ENCODE measurements at regions not wholly inside any gene's neighbourhood (a gene's known extent, or its start where the extent isn't known, plus 50 kb on each side); places are given as distances from the start of the nearest gene placed in this dataset.

DNA sequence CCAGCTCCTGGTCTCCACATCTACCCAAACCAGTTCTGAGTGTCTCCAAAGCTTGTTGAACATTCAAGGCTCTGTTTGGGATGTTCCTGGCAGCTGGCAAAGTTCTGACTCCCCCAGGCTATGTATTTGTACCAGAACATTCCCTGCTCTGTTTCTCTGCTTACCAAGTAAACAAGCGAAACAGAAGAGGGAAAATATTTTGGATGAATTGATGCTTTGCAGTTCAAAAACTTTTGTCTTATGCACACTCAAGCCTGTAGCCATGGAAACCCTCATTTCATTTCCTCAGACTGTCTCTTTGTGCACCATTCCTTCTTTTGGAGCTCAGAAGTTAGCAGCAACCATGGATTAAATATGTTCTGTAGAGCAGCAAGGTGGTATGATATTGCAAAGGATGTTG, 145.8 kb downstream of the ACTL7B start:
- DNase-seq = no peak

DNA sequence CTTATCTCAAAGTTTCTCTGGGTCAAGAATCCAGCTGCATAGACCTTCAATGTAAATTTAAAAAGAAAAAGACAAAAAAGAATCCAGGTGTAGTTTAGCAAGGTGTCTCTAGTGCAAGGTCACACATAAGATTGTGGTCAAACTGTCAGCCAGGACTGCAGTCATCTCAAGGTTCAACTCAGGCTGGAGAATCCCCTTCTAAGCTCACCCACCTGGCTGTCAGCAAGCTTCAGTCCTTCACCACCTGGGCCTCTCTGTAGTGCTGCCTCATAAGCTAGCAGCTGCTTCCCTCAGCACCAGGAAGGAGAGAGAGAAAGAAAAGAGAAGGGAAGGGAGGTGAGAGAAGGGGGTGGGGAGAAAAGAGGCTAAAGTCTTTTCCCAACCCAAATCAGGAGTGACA, 146.7 kb downstream of the ACTL7B start:
- DNase-seq = no peak

DNA sequence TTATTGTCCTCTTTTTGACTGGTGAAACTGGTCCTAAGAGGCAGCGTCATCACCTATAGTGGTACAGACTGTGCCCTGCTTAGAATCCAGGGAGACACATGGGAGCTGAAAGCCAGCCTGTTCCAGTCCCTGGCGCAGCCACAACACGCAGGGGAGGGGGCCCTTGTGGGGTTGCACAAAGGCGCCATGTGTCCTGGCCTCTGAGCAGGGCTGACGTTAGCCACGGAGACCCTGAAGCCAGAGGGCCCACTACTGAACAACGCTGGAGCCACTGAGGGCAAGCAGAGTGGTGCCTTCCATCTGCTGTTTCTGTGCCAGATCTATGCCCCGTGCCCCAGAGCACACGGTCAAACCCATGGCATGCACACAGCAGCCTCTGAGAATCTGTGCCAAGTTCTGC, 147.3 kb downstream of the ACTL7B start:
- no peak for DNase-seq

DNA sequence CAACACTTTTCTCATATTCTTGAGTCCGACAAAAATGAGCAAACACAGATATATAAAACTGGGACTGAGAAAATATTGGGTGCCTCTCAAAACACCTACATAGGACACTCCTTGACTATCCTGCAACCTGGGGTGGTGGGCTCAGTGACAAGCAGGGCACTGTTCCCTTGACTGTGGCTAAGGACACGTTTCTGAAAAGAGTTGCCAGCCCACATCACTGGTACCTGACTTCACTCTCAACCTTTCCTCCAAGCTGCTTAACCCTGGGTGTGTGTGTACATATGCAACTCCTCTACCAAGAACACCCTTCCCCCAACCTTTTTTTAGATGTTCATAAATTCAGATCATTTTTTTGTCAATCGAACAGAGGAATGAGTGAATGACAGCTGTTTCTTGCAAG, 148.7 kb downstream of the ACTL7B start:
- no peak for DNase-seq

DNA sequence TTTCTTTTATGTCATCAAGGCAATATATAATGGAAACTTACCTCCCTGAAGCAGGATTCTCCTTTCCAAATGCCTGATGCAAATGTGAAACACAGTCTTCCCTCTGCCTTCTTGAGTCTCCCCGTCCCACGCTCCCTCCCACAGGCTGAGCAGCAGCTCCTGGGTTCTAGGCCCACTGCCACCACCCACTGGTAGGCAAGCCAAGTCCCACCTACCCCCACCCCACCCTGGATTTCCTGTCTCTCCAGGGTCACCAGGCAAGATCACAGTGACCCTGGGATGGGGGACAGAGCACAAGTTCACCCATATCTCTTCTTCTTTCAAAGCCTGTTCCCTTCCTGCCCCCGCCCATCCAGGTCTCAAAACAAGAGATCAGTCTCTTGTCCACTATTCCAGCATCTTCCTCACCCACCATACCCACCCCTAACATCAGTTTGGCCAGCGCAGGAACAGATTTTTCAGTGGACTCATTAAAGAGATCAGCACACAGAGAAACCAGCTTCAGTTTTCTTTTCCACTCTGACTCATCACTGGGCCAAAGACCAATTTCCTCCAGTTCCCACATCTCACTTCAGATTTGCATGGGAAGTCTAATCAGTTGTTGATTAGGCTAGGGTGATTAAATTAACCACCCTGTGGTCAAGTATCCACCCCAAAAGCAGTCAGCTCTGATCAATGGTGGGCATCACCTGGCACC, 151.5 kb downstream of the ACTL7B start:
- no peak for DNase-seq

DNA sequence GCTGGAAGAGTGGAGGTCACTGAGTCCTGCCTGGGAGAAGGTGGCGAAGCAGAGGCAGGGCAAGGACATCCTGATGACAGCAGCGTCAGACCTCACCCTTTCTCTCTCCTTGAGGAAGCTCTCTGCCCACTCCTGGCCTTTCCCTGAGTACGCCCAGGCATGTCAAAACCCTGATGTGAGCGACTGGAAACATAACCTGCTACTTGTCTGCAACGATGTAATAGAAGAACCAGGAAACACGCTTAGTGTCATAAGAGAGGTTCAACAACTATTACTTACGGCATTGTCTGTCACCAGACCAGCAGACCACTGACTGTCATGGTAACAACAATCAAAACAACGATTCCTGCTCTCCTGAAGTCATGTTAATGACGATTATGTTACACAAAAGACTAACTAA, 152.4 kb downstream of the ACTL7B start:
- no peak for DNase-seq

DNA sequence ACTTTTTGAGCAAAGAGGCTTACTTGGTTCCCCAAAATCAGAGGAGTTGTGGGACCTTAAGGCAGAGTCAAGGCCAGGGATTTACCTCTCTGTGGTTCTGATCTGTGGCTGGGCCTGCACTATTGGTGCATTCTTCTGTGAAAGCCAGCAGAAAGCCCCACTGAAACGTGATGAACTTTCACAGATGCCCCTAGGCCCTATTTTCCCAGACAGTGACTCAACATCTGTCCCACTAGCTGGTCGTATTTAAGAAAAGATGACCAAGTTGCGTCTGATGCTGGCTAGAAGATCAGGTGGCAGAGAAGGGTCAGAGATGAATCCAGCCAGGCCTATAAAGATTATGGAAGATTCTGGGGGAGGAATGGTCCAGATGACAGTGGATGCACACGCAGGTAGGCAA, 153.1 kb downstream of the ACTL7B start:
- DNase-seq = no peak

DNA sequence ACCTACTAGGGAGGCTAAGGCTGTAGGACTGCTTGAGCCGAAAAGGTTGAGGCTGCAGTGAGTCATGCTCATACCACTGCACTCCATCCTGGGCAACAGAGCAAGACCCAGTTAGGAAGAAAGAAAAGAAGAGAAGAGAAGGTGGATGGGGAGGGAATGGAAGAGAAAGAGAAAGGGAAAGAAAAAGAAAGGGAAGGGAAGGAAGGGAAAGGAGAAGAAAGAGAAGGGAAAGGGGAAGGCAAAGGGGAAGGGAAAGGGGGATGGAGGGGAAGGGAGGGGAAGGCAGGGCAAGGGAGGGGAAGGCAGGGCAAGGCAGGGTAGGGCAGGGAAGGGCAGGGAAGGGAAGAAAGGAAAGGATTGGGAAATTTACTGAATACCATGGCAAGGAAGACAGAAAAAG, 157.0 kb downstream of the ACTL7B start:
- no peak for DNase-seq

DNA sequence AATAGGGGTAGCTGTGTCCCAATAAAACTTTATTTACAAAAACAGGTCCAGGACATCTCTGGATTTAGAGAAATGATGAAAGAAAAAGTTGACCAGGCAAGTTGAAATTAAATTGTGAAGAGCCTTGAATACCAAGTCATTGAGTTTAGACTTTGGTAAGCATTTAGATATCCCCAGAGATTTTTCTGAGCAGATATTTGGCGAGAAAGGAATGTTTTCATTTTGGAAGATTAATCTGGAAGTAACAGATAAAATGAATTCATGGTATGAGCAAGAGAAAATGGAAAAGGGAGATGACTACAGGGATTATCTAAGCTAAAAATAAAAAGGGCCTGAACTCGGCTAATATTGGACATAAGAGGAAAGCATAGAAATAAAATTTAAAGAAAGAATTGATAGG, 157.6 kb downstream of the ACTL7B start:
- DNase-seq = no peak

DNA sequence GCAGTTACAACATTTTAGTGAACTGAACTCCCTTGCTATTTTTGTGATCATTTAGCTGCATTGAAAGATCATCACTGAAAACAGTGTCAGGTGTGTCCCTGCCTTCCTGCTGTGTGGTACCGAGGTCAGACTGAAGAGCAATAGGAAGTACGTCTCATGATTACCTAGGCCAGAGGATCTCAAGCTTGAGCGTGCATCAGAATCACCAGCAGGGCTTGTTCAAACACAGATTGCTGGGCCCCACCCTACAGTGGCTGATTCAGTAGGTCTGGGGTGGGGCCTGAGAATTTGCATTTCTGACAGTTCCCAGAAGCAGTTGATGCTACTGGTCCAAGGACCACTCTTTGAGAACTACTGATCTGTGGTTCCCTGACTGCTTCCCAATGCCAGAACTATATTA, 159.6 kb downstream of the ACTL7B start:
- no peak for DNase-seq

DNA sequence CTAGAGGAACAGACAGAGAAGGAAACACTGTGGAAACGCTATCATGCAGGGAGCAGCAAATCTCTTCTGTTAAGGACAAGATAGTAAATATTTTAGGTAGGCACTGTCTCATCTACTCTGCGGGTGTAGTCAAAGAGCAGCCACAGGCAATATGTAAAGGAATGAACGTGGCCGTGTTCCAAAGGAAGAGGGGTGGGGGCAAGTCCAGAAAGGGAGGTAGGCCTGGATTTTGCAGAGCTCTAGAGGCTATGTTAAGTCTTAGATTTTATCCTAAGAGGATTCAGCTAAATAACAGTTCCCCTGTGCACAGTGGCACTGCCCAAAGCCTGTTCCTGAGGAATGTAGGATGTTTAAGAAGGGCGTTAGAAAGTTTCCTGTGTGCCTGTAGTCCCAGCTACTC, 161.6 kb downstream of the ACTL7B start:
- no peak for DNase-seq

DNA sequence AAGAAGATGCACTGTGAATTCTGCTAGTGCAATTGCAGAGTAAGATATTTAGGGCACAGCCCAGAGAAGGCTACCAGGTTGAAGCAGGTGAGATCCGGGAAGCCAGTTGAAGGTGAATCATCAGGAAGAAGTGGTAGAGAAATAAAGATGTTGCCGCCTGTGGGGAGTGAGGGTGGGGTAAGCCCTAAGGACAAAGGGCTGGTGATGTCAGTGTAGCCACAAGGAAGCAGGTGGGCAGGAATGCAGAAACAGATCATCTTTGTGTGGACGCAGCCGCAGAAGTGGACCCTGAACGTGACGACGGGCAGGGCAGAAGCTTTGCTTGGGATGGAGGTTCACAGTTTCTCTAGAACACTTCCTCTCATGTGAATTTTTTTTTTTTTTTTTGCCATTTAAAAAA, 164.2 kb downstream of the ACTL7B start:
- DNase-seq = no peak

DNA sequence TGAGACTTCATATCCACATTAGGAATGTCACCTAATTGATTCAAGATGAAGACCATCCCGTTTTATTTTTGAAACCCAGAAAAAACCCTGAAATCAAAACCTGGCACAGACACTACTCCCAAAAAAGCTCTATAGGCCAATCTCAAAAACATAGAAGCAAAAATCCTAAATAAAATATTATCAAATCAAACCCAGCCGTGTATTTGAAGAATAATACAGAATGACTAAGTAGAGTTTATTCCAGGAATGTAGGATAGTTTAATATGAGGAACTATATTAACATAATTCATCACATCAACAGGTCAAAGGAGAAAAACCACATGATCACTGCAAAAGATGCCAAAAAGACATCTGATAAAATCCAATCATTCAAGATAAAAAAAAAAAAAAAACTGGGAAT, 167.1 kb downstream of the ACTL7B start:
- DNase-seq = no peak

DNA sequence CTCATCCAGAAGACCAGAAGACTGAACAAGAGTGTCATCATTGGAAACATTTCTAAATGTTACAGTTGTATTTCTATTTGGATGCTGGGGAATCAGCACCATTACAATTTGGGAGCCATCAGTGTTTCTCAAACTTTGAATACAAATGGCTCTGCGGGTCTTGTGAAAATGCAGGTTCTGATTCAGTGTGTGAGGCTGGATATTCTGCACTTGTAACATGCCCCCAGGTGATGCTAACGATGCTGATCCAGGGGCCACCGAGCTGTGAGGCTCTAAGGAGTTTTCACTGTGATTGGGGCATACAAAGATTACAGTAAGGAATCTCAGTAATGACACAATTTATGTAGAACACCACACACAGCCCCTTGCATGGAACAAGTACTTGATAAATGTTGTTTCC, 167.7 kb downstream of the ACTL7B start:
- DNase-seq = no peak

DNA sequence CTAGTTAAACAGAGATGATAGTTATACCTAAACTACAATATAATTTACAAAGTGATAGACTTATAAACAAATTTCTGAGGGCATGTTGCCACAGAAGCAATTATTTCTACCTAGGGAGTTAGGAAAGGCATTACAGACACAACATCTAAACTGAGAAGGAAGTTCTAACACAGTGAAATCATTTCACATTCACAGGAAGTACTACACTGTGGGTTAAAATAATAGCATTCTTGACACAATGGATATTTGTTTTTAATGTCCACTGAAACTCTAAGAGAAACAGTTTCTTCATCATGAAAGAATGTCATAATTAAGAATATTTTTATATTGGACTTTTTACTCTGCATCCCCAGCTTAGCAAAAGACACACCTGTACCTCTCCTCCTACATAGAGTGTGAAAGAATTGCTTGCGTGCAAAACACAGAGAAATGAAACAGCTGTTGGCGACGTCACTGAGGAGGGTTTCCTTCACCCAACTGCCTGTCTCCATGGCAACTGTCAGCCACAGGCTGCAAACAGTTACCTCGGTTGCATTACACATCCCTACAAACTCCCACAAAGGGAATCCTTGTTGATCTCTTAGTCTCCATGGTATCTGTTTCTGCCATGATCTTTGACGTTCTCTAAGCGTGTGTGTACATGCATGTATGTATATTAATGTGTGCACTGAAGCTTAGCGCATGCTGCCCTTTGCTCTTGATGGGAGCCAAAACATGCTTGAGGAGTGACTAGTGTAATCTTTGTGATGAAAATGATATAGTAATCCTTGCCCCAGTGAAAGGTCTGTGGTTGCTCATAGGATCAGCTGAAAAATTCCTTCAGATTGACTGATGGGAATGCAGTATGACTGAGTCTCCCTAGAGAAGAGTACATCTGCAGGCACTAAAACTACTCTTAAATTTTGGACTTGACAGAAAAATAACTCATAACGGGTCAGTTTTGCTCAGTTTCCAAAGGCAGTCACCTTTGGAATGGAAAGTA, 168.5 kb downstream of the ACTL7B start:
- no peak for DNase-seq

DNA sequence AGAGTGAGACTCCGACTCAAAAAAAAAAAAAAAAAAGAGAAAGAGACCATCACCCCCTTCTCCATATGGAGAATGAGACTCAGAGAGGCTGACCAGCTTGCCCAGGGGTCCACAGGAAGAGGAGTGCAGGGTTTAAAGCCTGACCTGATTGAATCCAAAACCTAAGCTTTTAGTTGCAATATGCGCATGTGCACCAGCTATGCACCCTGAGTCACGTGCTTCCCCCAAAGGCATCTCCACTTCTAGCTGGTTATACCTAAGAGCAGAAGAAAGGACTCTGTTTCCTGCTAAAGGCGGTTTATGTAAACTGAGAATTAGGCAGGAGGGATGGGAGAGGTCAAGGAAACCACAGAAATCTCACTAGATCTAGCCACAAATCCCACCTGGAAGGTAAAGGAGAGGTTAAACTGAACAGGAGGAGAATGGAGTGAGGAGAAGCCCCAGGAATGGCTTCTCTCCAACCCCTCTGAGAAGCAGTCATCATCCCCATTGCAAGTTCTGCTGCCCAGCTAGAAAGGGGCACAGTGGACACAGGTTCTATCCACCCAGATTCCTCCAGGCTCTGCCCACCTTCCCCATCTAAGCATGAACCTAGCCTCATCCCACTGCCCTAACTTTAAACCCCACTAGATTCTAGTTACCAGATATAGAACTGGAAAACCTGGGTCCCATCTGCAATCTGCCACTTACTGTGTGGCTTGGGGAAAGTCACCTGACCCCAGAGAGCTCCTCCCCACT, 171.3 kb downstream of the ACTL7B start:
- no peak for DNase-seq

DNA sequence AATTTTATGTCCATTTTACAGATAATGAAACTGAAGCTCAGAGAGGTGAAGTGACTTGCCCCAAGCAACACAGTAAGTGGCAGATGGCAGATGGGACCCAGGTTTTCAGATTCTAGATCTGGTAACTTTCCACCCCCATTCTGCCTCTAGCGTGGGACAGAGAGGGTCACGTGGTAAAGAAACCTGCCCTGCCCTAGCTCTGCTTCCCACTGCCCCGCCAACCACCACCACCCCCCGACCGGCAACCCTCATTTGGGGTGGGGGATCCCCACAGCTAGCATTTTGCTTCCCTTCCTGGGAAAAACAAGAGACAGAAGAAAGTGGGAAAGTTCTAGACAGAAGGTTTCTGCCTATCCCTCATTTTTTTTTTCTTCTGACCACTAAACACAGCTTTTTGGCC, 172.5 kb downstream of the ACTL7B start:
- no peak for DNase-seq

DNA sequence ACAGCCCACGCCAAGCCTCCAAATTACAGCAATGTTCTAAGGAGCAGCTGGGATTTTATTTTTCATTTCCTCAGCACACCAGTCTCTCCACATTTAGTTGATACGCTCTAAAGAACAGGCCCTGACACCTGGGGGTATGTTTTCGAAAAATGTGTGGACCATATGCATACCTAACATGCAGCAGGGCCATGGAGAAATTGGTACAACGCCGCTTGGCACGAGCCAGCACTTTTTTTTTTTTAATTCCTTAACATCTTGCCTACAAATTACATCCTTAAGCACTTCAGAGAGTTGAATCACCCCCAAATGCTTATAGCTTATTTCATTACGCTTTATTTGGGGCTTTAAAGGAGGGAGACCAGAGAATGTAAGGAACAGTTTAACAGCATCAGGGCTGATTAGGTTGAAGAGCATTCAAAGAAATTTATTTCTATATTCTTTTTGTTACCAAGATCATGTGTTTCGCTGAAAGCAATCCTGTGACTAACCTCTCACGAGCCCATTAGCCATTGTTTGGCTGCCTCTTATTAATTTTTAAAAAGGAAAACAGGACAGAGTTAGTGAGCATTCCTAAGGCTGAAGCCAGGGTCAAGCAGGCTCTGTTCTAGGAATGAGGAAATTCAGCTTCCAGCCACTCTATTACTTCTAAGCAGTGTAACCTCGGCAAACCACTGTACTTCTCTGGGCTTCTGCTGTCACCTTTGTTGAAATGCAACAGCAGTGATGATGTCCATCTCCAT, 173.8 kb downstream of the ACTL7B start:
- DNase-seq = no peak

DNA sequence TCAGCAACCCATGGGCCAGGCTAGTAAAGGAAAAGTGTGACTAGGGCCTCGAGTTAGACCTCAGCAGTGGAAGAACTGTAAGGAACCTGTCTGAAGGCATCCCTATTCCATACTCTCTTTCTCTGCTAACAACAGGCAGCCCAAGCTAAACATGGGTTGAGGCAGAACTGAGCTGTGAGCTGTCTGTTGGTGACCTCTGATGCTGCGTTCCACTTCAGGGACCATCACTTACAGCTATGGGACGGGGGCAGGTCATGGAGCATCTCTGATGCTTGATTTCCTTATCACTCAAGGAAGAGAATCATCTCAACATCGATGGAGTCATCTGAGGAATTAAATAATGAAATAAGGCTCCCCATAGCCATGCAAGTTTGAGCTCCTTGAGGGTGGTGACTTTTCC, 174.8 kb downstream of the ACTL7B start:
- DNase-seq = no peak

DNA sequence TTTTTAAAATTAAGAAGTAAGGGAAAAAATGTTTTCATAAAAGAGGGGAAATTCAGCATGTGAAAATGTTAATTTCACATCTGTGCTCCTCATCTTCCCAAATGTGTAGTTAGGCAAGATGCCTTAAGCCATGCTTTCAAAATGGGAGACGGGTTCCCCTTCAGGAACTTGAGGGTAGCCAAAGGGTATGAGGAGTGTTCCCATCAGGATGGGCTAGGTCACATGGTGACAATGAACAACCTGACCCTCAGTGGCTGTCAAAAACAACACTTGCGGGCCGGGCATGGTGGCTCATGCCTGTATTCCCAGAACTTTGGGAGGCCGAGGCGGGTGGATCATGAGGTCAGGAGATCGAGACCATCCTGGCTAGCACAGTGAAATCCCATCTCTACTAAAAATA, 178.0 kb downstream of the ACTL7B start:
- DNase-seq = no peak

DNA sequence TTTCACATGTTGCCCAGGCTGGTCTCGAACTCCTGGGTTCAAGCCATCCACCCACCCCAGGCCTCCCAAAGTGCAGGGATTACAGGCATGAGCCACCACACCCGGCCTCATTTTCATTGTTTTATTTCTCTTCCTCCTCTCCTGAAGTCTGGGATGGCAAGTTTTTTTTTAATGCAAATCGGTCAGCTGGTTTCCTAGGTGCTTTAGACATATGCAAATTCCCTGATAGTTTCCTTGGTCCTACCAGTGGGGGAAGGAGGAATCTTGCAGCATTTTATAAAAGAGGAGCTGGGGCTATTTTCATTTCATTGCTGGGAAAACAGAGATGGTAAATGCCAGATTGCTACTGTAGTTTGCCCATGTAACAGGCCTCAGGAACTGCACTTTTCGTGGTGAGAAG, 179.4 kb downstream of the ACTL7B start:
- DNase-seq = no peak

DNA sequence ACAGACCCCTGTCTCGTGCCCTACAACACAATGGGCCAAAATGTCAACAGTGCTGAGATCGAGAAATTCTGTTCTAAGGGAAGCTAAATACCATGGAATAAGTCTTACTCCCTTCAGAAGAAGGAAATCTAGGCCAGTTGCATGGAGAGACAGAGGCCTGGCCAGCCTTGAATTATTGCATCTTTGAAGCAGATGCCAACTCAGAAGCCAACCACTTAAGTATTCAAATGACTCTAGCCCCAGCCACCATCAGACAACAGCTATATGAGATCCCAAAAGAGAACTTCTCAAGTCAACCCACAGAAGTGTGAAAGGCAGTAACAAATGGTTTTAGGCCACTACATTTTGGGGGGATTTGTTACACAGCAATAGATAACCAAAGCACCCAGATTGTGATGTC, 180.1 kb downstream of the ACTL7B start:
- DNase-seq = no peak

Data from NCI-H1092 (cell line).